ENCODE measurements at regions not wholly inside any gene's neighbourhood (a gene's known extent, or its start where the extent isn't known, plus 50 kb on each side); places are given as distances from the start of the nearest gene placed in this dataset.

DNA sequence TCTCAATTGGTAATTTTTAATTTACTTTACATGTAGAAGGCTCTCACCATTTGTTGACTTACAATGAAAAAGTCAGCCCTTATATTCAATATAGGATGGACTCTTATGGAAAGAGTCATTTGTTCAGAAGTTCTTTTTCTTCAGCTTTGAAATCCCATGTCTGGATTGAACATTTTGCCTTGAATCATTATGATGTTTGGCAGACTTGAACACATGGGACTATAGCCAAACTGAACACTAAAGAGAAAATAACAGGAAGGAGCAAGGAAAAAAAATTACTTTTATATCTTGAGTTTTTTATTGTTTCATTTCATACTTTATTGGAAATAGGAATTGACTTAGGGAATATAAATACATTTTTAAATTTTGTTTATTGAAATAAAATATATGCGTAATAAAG lies 1503.0 kb downstream of the EFNA5 start:
- no peak for TF ChIP-seq TAF1 (IDR thresholded peaks at IDR 0.05; ENCODE audit: borderline replicate concordance, insufficient read depth, low read length)
- TF ChIP-seq POLR2AphosphoS5 (IDR thresholded peaks at IDR 0.05; ENCODE audit: low read depth, low read length) = no peak
- TF ChIP-seq REST (IDR thresholded peaks at IDR 0.05; ENCODE audit: insufficient read depth in 1 of 2, low read depth in 2 of 2, low read length in 2 of 2) = no peak
- no peak for TF ChIP-seq SIN3A (IDR thresholded peaks at IDR 0.05; ENCODE audit: borderline replicate concordance, insufficient read depth, low read length)
- TF ChIP-seq FOXP2 (optimal IDR thresholded peaks at IDR 0.05; ENCODE audit: borderline replicate concordance, extremely low read depth, extremely low read length, insufficient read depth) = no peak

Measured in PFSK-1 (cell line).